GM20000 (cell line): ENCODE measurements at regions not wholly inside any gene's neighbourhood (a gene's known extent, or its start where the extent isn't known, plus 50 kb on each side); places are given as distances from the start of the nearest gene placed in this dataset.

Experiments used
- DNase-seq: peaks from one replicate; pipeline ENCODE4 v3.0.0; 2012; ENCODE audit warnings: low spot score
- CTCF ChIP-seq: IDR thresholded peaks from 2 replicates; pipeline ENCODE4 v1.5.1; 2012; ENCODE audit warnings: mild to moderate bottlenecking, control low read depth; ENCODE audit errors: extremely low read depth, missing control alignments

GRCh38 chrX:1781766-1782165 is 166.9 kb downstream of the ASMT start:
- no peak for TF ChIP-seq CTCF
- no peak for DNase-seq

- TF ChIP-seq CTCF, result no peak
- no peak for DNase-seq
Measured at GRCh38 chrX:1784773-1785172, 169.9 kb downstream of the ASMT start.

- no peak for TF ChIP-seq CTCF
- DNase-seq, result no peak
Measured at GRCh38 chrX:1788300-1788911, 173.5 kb downstream of the ASMT start.

DNA sequence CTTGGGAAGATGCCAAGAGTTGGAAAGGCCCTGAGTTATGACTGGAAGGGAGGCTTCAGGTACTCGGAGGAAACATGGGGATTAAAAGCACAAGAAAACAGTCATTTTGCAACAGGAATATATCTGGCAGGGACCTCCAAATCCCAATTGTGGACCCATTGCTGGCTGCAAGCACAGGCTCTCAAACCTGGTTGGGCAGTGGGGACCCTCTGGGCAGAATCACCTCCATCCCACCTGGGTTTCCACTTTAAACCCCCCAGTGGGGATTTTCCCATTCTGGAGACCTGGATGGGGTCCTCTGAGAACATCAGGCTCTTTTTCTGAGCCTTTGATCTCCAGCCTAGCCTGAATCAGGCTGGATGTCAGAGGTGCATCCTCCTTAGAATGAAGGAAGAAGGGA is 177.8 kb downstream of the ASMT start:
- no peak for TF ChIP-seq CTCF
- DNase-seq, result no peak

DNA sequence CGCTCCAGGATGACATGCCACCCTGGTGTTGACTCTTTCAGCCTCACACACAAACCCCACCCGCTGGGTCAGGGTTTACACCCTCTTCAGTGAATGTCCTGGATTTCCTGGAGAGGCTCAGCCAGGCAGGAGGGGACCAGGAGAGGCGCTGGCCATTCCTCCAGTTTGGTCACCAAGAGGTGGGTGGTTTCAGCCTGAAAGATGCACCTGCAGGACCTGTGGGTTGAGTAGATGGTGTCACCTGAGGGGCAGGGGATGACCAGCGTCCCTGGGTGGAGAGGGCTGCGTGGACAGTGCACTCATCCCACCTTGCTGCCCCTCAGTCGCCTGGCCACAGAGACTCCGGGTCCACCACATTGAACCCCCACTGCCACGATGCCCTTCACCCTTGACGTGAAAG is 179.7 kb downstream of the ASMT start:
- DNase-seq, result no peak

GRCh38 chrX:1802912-1803311 is 188.1 kb downstream of the ASMT start:
- DNase-seq, result no peak
- TF ChIP-seq CTCF, result no peak

More for the DNA sequence above, 179.7 kb downstream of the ASMT start:
- TF ChIP-seq CTCF, result no peak

- no peak for TF ChIP-seq CTCF
- no peak for DNase-seq
Measured at GRCh38 chrX:1803741-1804140, 188.9 kb downstream of the ASMT start.
